CD14-positive monocyte (primary cell): ENCODE measurements at regions not wholly inside any gene's neighbourhood (a gene's known extent, or its start where the extent isn't known, plus 50 kb on each side); places are given as distances from the start of the nearest gene placed in this dataset.

ENCODE experiments used
- DNase-seq, 3 donors: peaks; one replicate each; pipeline ENCODE4 v3.0.0-alpha.2; 2011 to 2022
- H2AFZ ChIP-seq: 2 replicates; pipeline ENCODE4 v1.6.0; 2012; ENCODE audit warnings: mild to moderate bottlenecking, low read depth, low read length, inconsistent platforms; ENCODE audit not compliant: insufficient read depth, poor library complexity, severe bottlenecking
- H3K27ac ChIP-seq, 2 donors: 1 replicate in 1 of 2; 2 replicates in 1 of 2; pipeline ENCODE4 v1.5.1; 2012 to 2013; ENCODE audit warnings: low read length in 2 of 2, control low read depth in 1 of 2, inconsistent platforms in 1 of 2, low read depth in 1 of 2, mild to moderate bottlenecking in 1 of 2
- H3K27me3 ChIP-seq, 2 donors: one replicate each; pipeline versions ENCODE4 v1.6.0 to v1.6.1; 2011 to 2013; ENCODE audit warnings: low read length in 2 of 2; ENCODE audit not compliant: control insufficient read depth in 2 of 2, insufficient read depth in 2 of 2
- H3K36me3 ChIP-seq, 2 donors: replicated peaks in 1 of 2; 1 replicate in 1 of 2; 2 replicates in 1 of 2; pipeline versions ENCODE4 v1.5.1 to v1.6.1; 2012 to 2013; ENCODE audit warnings: low read length in 2 of 2, control low read depth in 1 of 2, inconsistent platforms in 1 of 2, mild to moderate bottlenecking in 1 of 2; ENCODE audit not compliant: insufficient read depth in 2 of 2, control insufficient read depth in 1 of 2
- H3K4me1 ChIP-seq, 2 donors: 1 replicate in 1 of 2; 2 replicates in 1 of 2; pipeline versions ENCODE4 v1.5.1 to v1.6.1; 2012 to 2013; ENCODE audit warnings: low read length in 2 of 2, control low read depth in 1 of 2, inconsistent platforms in 1 of 2, mild to moderate bottlenecking in 1 of 2, moderate library complexity in 1 of 2; ENCODE audit not compliant: insufficient read depth in 2 of 2, control insufficient read depth in 1 of 2
- H3K4me2 ChIP-seq: replicated peaks from 2 replicates; pipeline ENCODE3; 2012; ENCODE audit warnings: low read length, moderate library complexity, mild to moderate bottlenecking; ENCODE audit not compliant: poor library complexity, severe bottlenecking; ENCODE audit errors: extremely low read depth
- H3K4me3 ChIP-seq, 3 experiments: fragments of 200-600 bp in 1 of 3; sonication (generic) in 1 of 3; replicated peaks in 1 of 3; 1 replicate in 2 of 3; 2 replicates in 1 of 3; pipeline ENCODE4 v1.5.1; 2011 to 2013; ENCODE audit warnings: low read length in 3 of 3, mild to moderate bottlenecking in 3 of 3, control low read depth in 2 of 3, low read depth in 2 of 3, inconsistent platforms in 1 of 3, moderate library complexity in 1 of 3
- H3K79me2 ChIP-seq: 2 replicates; pipeline ENCODE4 v1.6.0; 2012; ENCODE audit warnings: mild to moderate bottlenecking, control low read depth, inconsistent platforms, low read length, moderate library complexity; ENCODE audit not compliant: insufficient read depth
- H3K9ac ChIP-seq: 2 replicates; pipeline ENCODE4 v1.6.0; 2017; ENCODE audit warnings: low read length, mild to moderate bottlenecking; ENCODE audit not compliant: insufficient read depth, poor library complexity, severe bottlenecking
- H3K9me3 ChIP-seq, 2 donors: replicated peaks in 1 of 2; 1 replicate in 1 of 2; 2 replicates in 1 of 2; pipeline versions ENCODE4 v1.5.1 to v1.6.1; 2012 to 2013; ENCODE audit warnings: low read length in 2 of 2, control low read depth in 1 of 2; ENCODE audit not compliant: control insufficient read depth in 1 of 2, insufficient read depth in 1 of 2
- H4K20me1 ChIP-seq: 2 replicates; pipeline ENCODE4 v1.6.0; 2012; ENCODE audit warnings: mild to moderate bottlenecking, low read length, control low read depth, moderate library complexity; ENCODE audit not compliant: insufficient read depth
- H3K27ac Mint-ChIP-seq, 7 donors: one replicate each; pipeline ENCODE4 v1.8.0; 2020; ENCODE audit warnings: mild to moderate bottlenecking in 7 of 7, mixed read lengths in 7 of 7, moderate library complexity in 6 of 7, inconsistent platforms in 2 of 7
- H3K27me3 Mint-ChIP-seq, 3 donors: one replicate each; pipeline ENCODE4 v1.8.0; 2021 to 2022; ENCODE audit warnings: low read depth in 3 of 3, mild to moderate bottlenecking in 3 of 3, mixed read lengths in 3 of 3, moderate library complexity in 3 of 3, inconsistent platforms in 1 of 3
- H3K36me3 Mint-ChIP-seq, 2 donors: one replicate each; pipeline ENCODE4 v1.8.0; 2020; ENCODE audit warnings: mixed read lengths in 2 of 2, inconsistent platforms in 1 of 2, mild to moderate bottlenecking in 1 of 2
- H3K4me1 Mint-ChIP-seq: one replicate; pipeline ENCODE4 v1.8.0; 2020; ENCODE audit warnings: mild to moderate bottlenecking, mixed read lengths
- H3K4me3 Mint-ChIP-seq, 2 donors: one replicate each; pipeline ENCODE4 v1.8.0; 2020; ENCODE audit warnings: mild to moderate bottlenecking in 2 of 2, mixed read lengths in 2 of 2, moderate library complexity in 1 of 2
- H3K9me3 Mint-ChIP-seq, 7 donors: one replicate each; pipeline ENCODE4 v1.8.0; 2020 to 2022; ENCODE audit warnings: mixed read lengths in 7 of 7, mild to moderate bottlenecking in 6 of 7, moderate library complexity in 6 of 7, inconsistent platforms in 2 of 7
- WGBS: methylation state at CpG from one replicate; pipeline ENCODE4 v1.1.5; 2013; ENCODE audit warnings: missing lambda C conversion rate; ENCODE audit not compliant: insufficient coverage; 5-methylcytosine and 5-hydroxymethylcytosine counted together
- intact Hi-C, 2 donors: fragments of 100-400 bp; cut with micrococcal nuclease; formaldehyde crosslinking; loops; one replicate each; pipeline versions ENCODE4 v1.15.0 to v1.15.1; 2023
- TF ChIP-seq, protein P1 (sequence below): fragments of 200-600 bp; IDR thresholded peaks from one replicate; pipeline ENCODE4 v1.8.0; 2022; ENCODE audit warnings: antibody characterized with exemption, mild to moderate bottlenecking

DNA sequence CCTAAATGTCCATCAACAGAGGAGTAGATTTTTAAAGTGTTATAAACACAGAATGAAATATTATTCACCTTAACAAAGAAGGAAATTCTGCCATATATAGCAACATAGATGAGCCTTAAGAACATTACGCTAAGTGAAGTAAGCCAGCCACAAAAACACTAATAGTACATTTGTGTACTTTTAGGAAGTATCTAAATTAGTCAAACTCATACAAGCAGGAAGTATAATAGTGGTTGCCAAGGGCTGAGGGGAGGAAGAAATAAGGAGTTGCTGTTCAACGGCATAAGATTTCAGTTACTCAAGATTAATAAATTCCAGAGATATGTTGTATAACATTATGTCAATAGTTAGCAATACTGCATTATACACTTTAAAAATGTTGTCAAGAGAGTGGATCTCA, 181.7 kb upstream of the ZC3H12C start:
- H3K36me3 ChIP-seq: no peaks in the 10 kb centered on the region
- H3K4me3 ChIP-seq: no peak overlapping the region
- H3K27ac ChIP-seq: no peak overlapping the region
- no peaks in the 10 kb centered on the region for H3K27me3 ChIP-seq
- TF ChIP-seq, protein P1, sequence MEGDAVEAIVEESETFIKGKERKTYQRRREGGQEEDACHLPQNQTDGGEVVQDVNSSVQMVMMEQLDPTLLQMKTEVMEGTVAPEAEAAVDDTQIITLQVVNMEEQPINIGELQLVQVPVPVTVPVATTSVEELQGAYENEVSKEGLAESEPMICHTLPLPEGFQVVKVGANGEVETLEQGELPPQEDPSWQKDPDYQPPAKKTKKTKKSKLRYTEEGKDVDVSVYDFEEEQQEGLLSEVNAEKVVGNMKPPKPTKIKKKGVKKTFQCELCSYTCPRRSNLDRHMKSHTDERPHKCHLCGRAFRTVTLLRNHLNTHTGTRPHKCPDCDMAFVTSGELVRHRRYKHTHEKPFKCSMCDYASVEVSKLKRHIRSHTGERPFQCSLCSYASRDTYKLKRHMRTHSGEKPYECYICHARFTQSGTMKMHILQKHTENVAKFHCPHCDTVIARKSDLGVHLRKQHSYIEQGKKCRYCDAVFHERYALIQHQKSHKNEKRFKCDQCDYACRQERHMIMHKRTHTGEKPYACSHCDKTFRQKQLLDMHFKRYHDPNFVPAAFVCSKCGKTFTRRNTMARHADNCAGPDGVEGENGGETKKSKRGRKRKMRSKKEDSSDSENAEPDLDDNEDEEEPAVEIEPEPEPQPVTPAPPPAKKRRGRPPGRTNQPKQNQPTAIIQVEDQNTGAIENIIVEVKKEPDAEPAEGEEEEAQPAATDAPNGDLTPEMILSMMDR: no peak
- WGBS: no CpG with 5 or more reads among the region's 2 CpGs
- H3K4me2 ChIP-seq: no peak overlapping the region
- no peak overlapping the region for H2AFZ ChIP-seq
- H3K9me3 Mint-ChIP-seq: peaks cover 0 to 13% (median 2%) of the 10 kb centered on the region in 7 donors
- peaks cover 0 to 5% (median 0%) of the 10 kb centered on the region in 3 donors for H3K27me3 Mint-ChIP-seq
- H3K36me3 Mint-ChIP-seq: no peaks in the 10 kb centered on the region
- no peak overlapping the region for H3K4me3 Mint-ChIP-seq
- no peaks in the 10 kb centered on the region for H3K79me2 ChIP-seq
- H3K9ac ChIP-seq: no peak overlapping the region
- intact Hi-C loops: no loop called here
- no peaks in the 10 kb centered on the region for H4K20me1 ChIP-seq
- peak; percentile 1 to 3 (median 1) for DNase-seq
- no peaks in the 10 kb centered on the region for H3K4me1 ChIP-seq
- H3K9me3 ChIP-seq: no peaks in the 10 kb centered on the region
- peaks cover 6% of the 10 kb centered on the region for H3K4me1 Mint-ChIP-seq
- H3K27ac Mint-ChIP-seq: no peak overlapping the region

DNA sequence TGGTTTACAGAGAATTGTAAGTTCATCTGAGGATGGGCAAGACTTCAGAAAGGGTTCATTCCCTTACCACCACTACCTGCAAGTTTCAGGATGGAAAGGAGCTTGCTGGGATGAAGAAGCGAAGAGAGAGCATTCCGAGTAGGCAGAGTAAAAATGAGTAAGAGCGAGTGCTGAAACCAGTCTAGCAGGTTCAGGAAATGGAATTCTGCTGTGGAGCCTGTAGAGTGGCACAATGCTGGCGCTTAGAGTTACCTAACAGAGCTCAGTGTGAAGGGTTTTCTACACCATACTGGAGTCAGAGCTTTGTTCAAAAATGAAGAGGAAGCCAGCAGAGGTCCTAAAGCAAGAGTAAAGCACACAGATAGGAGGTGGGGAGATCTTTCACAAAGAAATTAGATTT, 179.2 kb upstream of the ZC3H12C start:
- H3K36me3 Mint-ChIP-seq: no peaks in the 10 kb centered on the region
- no peaks in the 10 kb centered on the region for H3K27me3 ChIP-seq
- H3K4me3 ChIP-seq: no peak overlapping the region
- no peak overlapping the region for H2AFZ ChIP-seq
- no peaks in the 10 kb centered on the region for H3K36me3 ChIP-seq
- WGBS: 89% methylated on average over 3 of the region's 4 CpGs
- no peaks in the 10 kb centered on the region for H3K27me3 Mint-ChIP-seq
- DNase-seq: no peak
- H3K27ac Mint-ChIP-seq: no peak overlapping the region
- peaks cover 0 to 13% (median 2%) of the 10 kb centered on the region in 7 donors for H3K9me3 Mint-ChIP-seq
- TF ChIP-seq, protein P1: no peak
- H3K79me2 ChIP-seq: no peaks in the 10 kb centered on the region
- H3K4me1 Mint-ChIP-seq: peaks cover 6% of the 10 kb centered on the region
- no peak overlapping the region for H3K9ac ChIP-seq
- intact Hi-C loops: no loop called here
- no peak overlapping the region for H3K27ac ChIP-seq
- no peaks in the 10 kb centered on the region for H3K4me1 ChIP-seq
- H4K20me1 ChIP-seq: no peaks in the 10 kb centered on the region
- H3K4me2 ChIP-seq: no peak overlapping the region
- no peaks in the 10 kb centered on the region for H3K9me3 ChIP-seq
- H3K4me3 Mint-ChIP-seq: no peak overlapping the region
